Testis (tissue), 2 donors: ENCODE measurements at regions not wholly inside any gene's neighbourhood (a gene's known extent, or its start where the extent isn't known, plus 50 kb on each side); places are given as distances from the start of the nearest gene placed in this dataset.

Source experiments
- CTCF ChIP-seq, 3 experiments: fragments of 450-650 bp in 2 of 3; fragments of 200-600 bp in 1 of 3; sonication (generic) in 1 of 3; IDR thresholded peaks; one replicate each; pipeline ENCODE4 v1.5.1; 2016 to 2019; ENCODE audit warnings: antibody characterized with exemption in 3 of 3, mild to moderate bottlenecking in 2 of 3, moderate library complexity in 1 of 3
- POLR2A ChIP-seq: fragments of 450-650 bp; IDR thresholded peaks from one replicate; pipeline ENCODE4 v1.6.1; 2017; ENCODE audit warnings: antibody characterized with exemption, mild to moderate bottlenecking, moderate library complexity

GRCh38 chr2:58336416-58336815, 95.3 kb upstream of the FANCL start:
- TF ChIP-seq POLR2A (no peak), CTCF (IDR thresholded peaks at IDR 0.05) (no peak)
